Activated naive CD8-positive, alpha-beta T cell (primary cell): ENCODE measurements at regions not wholly inside any gene's neighbourhood (a gene's known extent, or its start where the extent isn't known, plus 50 kb on each side); places are given as distances from the start of the nearest gene placed in this dataset.

Source experiments
- H3K27ac Mint-ChIP-seq: one replicate; pipeline ENCODE4 v1.8.0; 2021; ENCODE audit warnings: mixed read lengths
- H3K27me3 Mint-ChIP-seq: one replicate; pipeline ENCODE4 v1.8.0; 2021; ENCODE audit warnings: mixed read lengths
- H3K36me3 Mint-ChIP-seq: one replicate; pipeline ENCODE4 v1.8.0; 2021; ENCODE audit warnings: mixed read lengths
- H3K4me1 Mint-ChIP-seq: one replicate; pipeline ENCODE4 v1.8.0; 2021; ENCODE audit warnings: low read depth, mixed read lengths
- H3K4me3 Mint-ChIP-seq: one replicate; pipeline ENCODE4 v1.8.0; 2021; ENCODE audit warnings: mild to moderate bottlenecking, mixed read lengths
- H3K9me3 Mint-ChIP-seq: one replicate; pipeline ENCODE4 v1.8.0; 2021; ENCODE audit warnings: low read depth, mixed read lengths

GRCh38 chr5:158313027-158313732 is 454.2 kb upstream of the CLINT1 start:
- Mint-ChIP-seq H3K27me3 (peaks cover 8% of the 10 kb centered on the region), H3K36me3 (no peaks in the 10 kb centered on the region), H3K4me3 (no peak overlapping the region)

DNA sequence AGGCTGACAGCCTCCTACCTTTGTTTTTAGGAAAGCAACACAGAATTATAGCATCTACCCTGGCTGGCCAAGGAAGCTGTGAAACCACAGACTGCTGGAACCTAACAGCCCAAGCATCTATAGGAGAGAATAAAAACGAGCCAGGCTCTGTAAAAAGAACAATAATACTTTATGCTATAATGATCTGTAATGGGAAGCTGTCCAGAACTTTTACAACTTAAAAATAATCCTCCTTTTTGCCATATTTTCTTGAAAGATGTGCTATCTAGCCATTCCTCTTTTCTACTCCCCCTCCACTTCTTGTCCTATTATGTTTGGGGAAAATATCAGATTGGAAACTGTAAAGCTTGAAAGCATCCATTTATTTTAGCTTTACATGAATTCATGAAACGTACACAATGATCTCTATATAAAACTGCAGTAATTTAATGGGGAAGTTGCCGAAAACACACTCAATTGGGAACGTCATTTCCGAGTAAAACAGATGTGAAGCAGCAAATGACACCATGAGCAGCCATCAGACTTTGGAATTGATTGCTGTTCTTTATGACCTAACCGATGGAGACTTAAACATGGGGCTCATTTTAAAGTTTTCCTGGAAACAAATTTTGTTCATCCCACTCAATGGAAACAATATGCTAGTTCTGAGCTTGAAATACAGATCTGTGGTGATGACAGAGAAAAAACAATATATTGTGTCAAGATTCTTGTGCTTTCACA is 450.3 kb upstream of the CLINT1 start:
- Mint-ChIP-seq H3K4me3 (no peak overlapping the region), H3K36me3 (no peaks in the 10 kb centered on the region), H3K4me1 (no peaks in the 10 kb centered on the region), H3K9me3 (no peaks in the 10 kb centered on the region), H3K27me3 (peaks cover 8% of the 10 kb centered on the region), H3K27ac (no peak overlapping the region)

More at GRCh38 chr5:158313027-158313732, 454.2 kb upstream of the CLINT1 start:
- Mint-ChIP-seq H3K27ac (no peak overlapping the region), H3K4me1 (no peaks in the 10 kb centered on the region), H3K9me3 (no peaks in the 10 kb centered on the region)

GRCh38 chr5:158308429-158309025 is 449.6 kb upstream of the CLINT1 start:
- Mint-ChIP-seq H3K27ac (no peak overlapping the region), H3K9me3 (no peaks in the 10 kb centered on the region), H3K27me3 (peaks cover 6% of the 10 kb centered on the region), H3K4me3 (no peak overlapping the region), H3K36me3 (no peaks in the 10 kb centered on the region), H3K4me1 (no peaks in the 10 kb centered on the region)

GRCh38 chr5:158305861-158306260 is 446.9 kb upstream of the CLINT1 start:
- Mint-ChIP-seq H3K4me1 (no peaks in the 10 kb centered on the region), H3K27ac (no peak overlapping the region), H3K36me3 (no peaks in the 10 kb centered on the region), H3K4me3 (no peak overlapping the region), H3K27me3 (peaks cover 6% of the 10 kb centered on the region), H3K9me3 (no peaks in the 10 kb centered on the region)

GRCh38 chr5:158304607-158305006 is 445.7 kb upstream of the CLINT1 start:
- Mint-ChIP-seq H3K4me3 (no peak overlapping the region), H3K27me3 (peaks cover 4% of the 10 kb centered on the region), H3K36me3 (no peaks in the 10 kb centered on the region), H3K9me3 (no peaks in the 10 kb centered on the region), H3K4me1 (no peaks in the 10 kb centered on the region), H3K27ac (no peak overlapping the region)

GRCh38 chr5:158303883-158304282 is 444.9 kb upstream of the CLINT1 start:
- Mint-ChIP-seq H3K4me1 (no peaks in the 10 kb centered on the region), H3K36me3 (no peaks in the 10 kb centered on the region), H3K27ac (no peak overlapping the region), H3K27me3 (peaks cover 3% of the 10 kb centered on the region), H3K4me3 (no peak overlapping the region), H3K9me3 (no peaks in the 10 kb centered on the region)

DNA sequence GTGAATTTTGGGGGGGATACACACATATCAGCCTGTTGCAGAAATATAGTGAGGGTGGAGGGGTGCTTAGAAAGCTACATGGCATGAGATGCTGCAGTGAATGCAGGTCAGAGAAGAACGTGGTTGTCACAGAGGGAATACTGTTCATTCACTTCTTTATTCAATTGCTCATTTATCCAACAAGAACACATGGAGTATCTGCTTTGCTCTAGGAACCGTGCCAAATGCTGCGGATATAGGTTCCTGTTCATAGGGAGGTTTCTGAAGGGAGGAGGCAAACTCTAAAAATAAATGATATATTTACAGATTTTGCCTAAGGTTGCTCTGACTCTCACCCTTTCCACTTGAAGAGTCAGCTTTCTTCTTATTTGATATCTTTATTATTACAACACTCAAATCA is 444.3 kb upstream of the CLINT1 start:
- Mint-ChIP-seq H3K4me3 (no peak overlapping the region), H3K4me1 (no peaks in the 10 kb centered on the region), H3K27me3 (no peaks in the 10 kb centered on the region), H3K9me3 (no peaks in the 10 kb centered on the region), H3K27ac (no peak overlapping the region), H3K36me3 (no peaks in the 10 kb centered on the region)

- Mint-ChIP-seq H3K4me3 (no peak overlapping the region), H3K4me1 (no peaks in the 10 kb centered on the region), H3K27me3 (no peaks in the 10 kb centered on the region), H3K9me3 (peaks cover 3% of the 10 kb centered on the region), H3K36me3 (no peaks in the 10 kb centered on the region), H3K27ac (no peak overlapping the region)
These were observed 443.1 kb upstream of the CLINT1 start for GRCh38 chr5:158302029-158302428.

- H3K36me3 Mint-ChIP-seq = no peaks in the 10 kb centered on the region
- H3K4me3 Mint-ChIP-seq = no peak overlapping the region
- H3K27ac Mint-ChIP-seq = no peak overlapping the region
- peaks cover 9% of the 10 kb centered on the region for H3K9me3 Mint-ChIP-seq
- no peaks in the 10 kb centered on the region for H3K4me1 Mint-ChIP-seq
- H3K27me3 Mint-ChIP-seq = no peaks in the 10 kb centered on the region
These were observed 442.2 kb upstream of the CLINT1 start for GRCh38 chr5:158301186-158301585.

- Mint-ChIP-seq H3K36me3 (no peaks in the 10 kb centered on the region), H3K9me3 (peaks cover 10% of the 10 kb centered on the region), H3K27me3 (no peaks in the 10 kb centered on the region), H3K4me1 (no peaks in the 10 kb centered on the region), H3K4me3 (no peak overlapping the region), H3K27ac (no peak overlapping the region)
These were observed 441.3 kb upstream of the CLINT1 start for GRCh38 chr5:158300256-158300655.

GRCh38 chr5:158297002-158297527 is 438.1 kb upstream of the CLINT1 start:
- H3K4me3 Mint-ChIP-seq = no peak overlapping the region
- no peaks in the 10 kb centered on the region for H3K4me1 Mint-ChIP-seq
- peaks cover 23% of the 10 kb centered on the region for H3K9me3 Mint-ChIP-seq
- H3K27me3 Mint-ChIP-seq = no peaks in the 10 kb centered on the region
- H3K27ac Mint-ChIP-seq = no peak overlapping the region
- peaks cover 4% of the 10 kb centered on the region for H3K36me3 Mint-ChIP-seq

- peaks cover 23% of the 10 kb centered on the region for H3K9me3 Mint-ChIP-seq
- H3K4me3 Mint-ChIP-seq = no peak overlapping the region
- H3K36me3 Mint-ChIP-seq = peaks cover 4% of the 10 kb centered on the region
- H3K27me3 Mint-ChIP-seq = no peaks in the 10 kb centered on the region
- no peaks in the 10 kb centered on the region for H3K4me1 Mint-ChIP-seq
- no peak overlapping the region for H3K27ac Mint-ChIP-seq
These were observed 435.8 kb upstream of the CLINT1 start for GRCh38 chr5:158294701-158295100.

- Mint-ChIP-seq H3K4me1 (no peaks in the 10 kb centered on the region), H3K27ac (no peak overlapping the region), H3K9me3 (peaks cover 23% of the 10 kb centered on the region), H3K36me3 (peaks cover 4% of the 10 kb centered on the region), H3K27me3 (no peaks in the 10 kb centered on the region), H3K4me3 (no peak overlapping the region)
These were observed 434.0 kb upstream of the CLINT1 start for GRCh38 chr5:158292981-158293380.

GRCh38 chr5:158289967-158290366 is 431.0 kb upstream of the CLINT1 start:
- Mint-ChIP-seq H3K4me3 (no peak overlapping the region), H3K36me3 (peaks cover 3% of the 10 kb centered on the region)

DNA sequence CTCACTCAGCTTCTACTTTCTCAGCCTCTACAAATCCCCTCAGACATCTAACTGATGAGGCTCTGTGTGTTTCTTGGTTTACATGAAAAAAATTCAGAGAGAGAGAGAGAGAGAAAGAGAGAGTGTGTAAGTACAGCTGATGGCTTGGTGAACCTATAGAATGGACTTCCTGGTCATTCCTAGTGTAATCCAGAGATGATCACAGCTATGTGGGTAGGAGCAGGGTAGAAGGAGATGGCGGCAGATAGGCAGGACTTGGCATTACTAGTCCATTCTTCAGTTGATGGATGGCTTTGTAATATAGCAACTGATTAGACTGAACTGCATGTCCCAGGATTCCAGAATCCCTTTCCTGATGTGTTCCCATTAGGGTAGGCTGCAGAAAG is 429.3 kb upstream of the CLINT1 start:
- Mint-ChIP-seq H3K27ac (no peak overlapping the region), H3K36me3 (no peaks in the 10 kb centered on the region), H3K4me1 (no peaks in the 10 kb centered on the region), H3K9me3 (peaks cover 4% of the 10 kb centered on the region), H3K27me3 (no peaks in the 10 kb centered on the region), H3K4me3 (no peak overlapping the region)

More at GRCh38 chr5:158289967-158290366, 431.0 kb upstream of the CLINT1 start:
- Mint-ChIP-seq H3K9me3 (peaks cover 10% of the 10 kb centered on the region), H3K27ac (no peak overlapping the region), H3K27me3 (no peaks in the 10 kb centered on the region), H3K4me1 (no peaks in the 10 kb centered on the region)
